Keratinocyte (primary cell): ENCODE measurements at regions not wholly inside any gene's neighbourhood (a gene's known extent, or its start where the extent isn't known, plus 50 kb on each side); places are given as distances from the start of the nearest gene placed in this dataset.

Experiments
- DNase-seq: peaks from one replicate; pipeline ENCODE4 v3.0.0-alpha.2; 2011; ENCODE audit warnings: low read depth, missing footprints, low spot score
- FAIRE-seq: peaks from 2 replicates; lab custom pipeline; 2011; peaks lifted over from hg19 to GRCh38; lab: Jason Lieb, UNC
- H2AFZ ChIP-seq: 2 replicates; pipeline ENCODE4 v1.6.0; 2012; ENCODE audit warnings: low read length, control low read depth, inconsistent platforms; ENCODE audit not compliant: control insufficient read depth
- H3K27ac ChIP-seq: 2 replicates; pipeline ENCODE4 v1.5.1; 2011; ENCODE audit warnings: low read length; ENCODE audit not compliant: control insufficient read depth, insufficient read depth
- H3K27me3 ChIP-seq: 3 replicates; pipeline ENCODE4 v1.6.0; 2011; ENCODE audit warnings: low read length; ENCODE audit not compliant: control insufficient read depth, insufficient read depth; ENCODE audit errors: extremely low read depth
- H3K36me3 ChIP-seq, 2 experiments: 2 replicates in 1 of 2; 3 replicates in 1 of 2; pipeline ENCODE4 v1.5.1; 2011; ENCODE audit warnings: low read length in 2 of 2, mild to moderate bottlenecking in 1 of 2; ENCODE audit not compliant: control insufficient read depth in 2 of 2, insufficient read depth in 2 of 2; ENCODE audit errors: extremely low read depth in 1 of 2
- H3K4me1 ChIP-seq: 3 replicates; pipeline ENCODE4 v1.5.1; 2011; ENCODE audit warnings: low read length; ENCODE audit not compliant: control insufficient read depth, insufficient read depth; ENCODE audit errors: extremely low read depth
- H3K4me2 ChIP-seq: 3 replicates; pipeline ENCODE4 v1.6.0; 2011; ENCODE audit warnings: low read depth, low read length; ENCODE audit not compliant: control insufficient read depth, insufficient read depth; ENCODE audit errors: extremely low read depth
- H3K4me3 ChIP-seq, 3 experiments: fragments of 200-600 bp in 1 of 3; sonication (generic) in 1 of 3; 2 replicates in 2 of 3; 3 replicates in 1 of 3; pipeline ENCODE4 v1.5.1; 2011 to 2016; ENCODE audit warnings: low read length in 3 of 3, mild to moderate bottlenecking in 3 of 3, control low read depth in 2 of 3, inconsistent platforms in 1 of 3, low read depth in 1 of 3, mixed read lengths in 1 of 3, mixed run types in 1 of 3, moderate library complexity in 1 of 3; ENCODE audit not compliant: control insufficient read depth in 2 of 3, insufficient read depth in 2 of 3; ENCODE audit errors: extremely low read depth in 1 of 3
- H3K79me2 ChIP-seq: 2 replicates; pipeline ENCODE4 v1.6.0; 2012; ENCODE audit warnings: low read length; ENCODE audit not compliant: control insufficient read depth, insufficient read depth
- H3K9ac ChIP-seq: 3 replicates; pipeline ENCODE4 v1.6.0; 2011; ENCODE audit warnings: low read length; ENCODE audit not compliant: control insufficient read depth, insufficient read depth; ENCODE audit errors: extremely low read depth
- H3K9me1 ChIP-seq: 3 replicates; pipeline ENCODE4 v1.6.0; 2011; ENCODE audit warnings: low read length; ENCODE audit not compliant: control insufficient read depth, insufficient read depth; ENCODE audit errors: extremely low read depth
- H3K9me3 ChIP-seq: 2 replicates; pipeline ENCODE4 v1.5.1; 2012; ENCODE audit warnings: low read depth, low read length; ENCODE audit not compliant: control insufficient read depth
- H4K20me1 ChIP-seq: 3 replicates; pipeline ENCODE4 v1.6.0; 2011; ENCODE audit warnings: low read length; ENCODE audit not compliant: control insufficient read depth, insufficient read depth; ENCODE audit errors: extremely low read depth
- CTCF ChIP-seq, 3 experiments: IDR thresholded peaks in 1 of 3; conservative IDR thresholded peaks in 1 of 3; optimal IDR thresholded peaks in 1 of 3; 2 replicates in 2 of 3; 3 replicates in 1 of 3; pipeline versions ENCODE3 to v1.5.1; 2011; ENCODE audit warnings: low read length in 3 of 3, mild to moderate bottlenecking in 3 of 3, moderate library complexity in 2 of 3, control low read depth in 1 of 3, inconsistent platforms in 1 of 3; ENCODE audit not compliant: insufficient read depth in 2 of 3; ENCODE audit errors: extremely low read depth in 1 of 3
- EZH2 ChIP-seq: IDR thresholded peaks from one replicate; pipeline ENCODE4 v1.6.1; 2012; ENCODE audit warnings: inconsistent platforms, mild to moderate bottlenecking, low read length, moderate library complexity
- dilution Hi-C: fragments of 300-500 bp; cut with MboI; formaldehyde crosslinking; loops from one replicate; pipeline ENCODE4 v1.7.0; 2020; ENCODE audit warnings: low sequenced_read_pairs; ENCODE audit not compliant: extremely low pct_ligation_motif_present

DNA sequence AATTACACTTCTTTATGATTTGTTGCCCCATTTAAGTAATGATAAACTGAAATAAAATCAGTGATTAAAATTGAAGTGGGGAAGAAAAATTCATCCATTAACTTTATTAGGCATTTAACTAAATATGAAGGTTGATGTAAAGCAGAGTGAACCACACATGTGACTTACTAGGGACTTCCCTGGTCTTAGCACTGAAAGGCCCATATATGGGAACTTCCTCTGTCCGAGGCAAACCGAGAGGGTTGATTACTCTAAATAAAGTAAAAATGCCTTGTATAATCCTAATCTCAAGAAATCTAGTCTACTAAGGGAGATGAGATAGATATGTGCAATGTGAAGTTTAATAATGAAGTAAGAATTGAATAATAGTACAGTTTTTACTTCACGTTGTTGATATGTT is 403.9 kb upstream of the RPS6KA3 start:
- dilution Hi-C loops, result no loop called here
- H3K4me3 ChIP-seq, result no peak overlapping the region
- no peak for FAIRE-seq

DNA sequence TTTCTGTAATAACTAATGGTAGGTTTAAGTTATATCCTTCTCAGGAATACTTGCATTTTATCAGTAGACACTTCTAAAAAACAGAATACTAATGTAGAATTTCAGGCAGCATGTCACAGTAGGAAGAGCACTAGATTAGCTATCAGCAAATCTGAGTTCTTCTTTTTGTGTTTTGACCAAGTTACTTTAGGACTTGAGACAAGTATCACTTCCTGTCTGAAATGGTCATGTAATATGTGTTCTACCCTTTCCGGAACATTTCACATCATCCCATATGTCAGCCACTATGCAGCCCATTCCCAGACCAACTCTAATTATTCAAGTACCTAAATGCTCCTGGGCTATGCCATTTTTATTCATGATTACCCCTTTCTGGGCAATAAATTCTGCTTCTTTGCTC is 401.8 kb upstream of the RPS6KA3 start:
- H3K4me1 ChIP-seq, result no peaks in the 10 kb centered on the region
- H4K20me1 ChIP-seq, result no peaks in the 10 kb centered on the region
- H3K36me3 ChIP-seq, result no peaks in the 10 kb centered on the region
- H3K9me1 ChIP-seq, result no peaks in the 10 kb centered on the region
- FAIRE-seq (no peak), DNase-seq (no peak)
- no peak overlapping the region for H2AFZ ChIP-seq
- H3K27ac ChIP-seq, result no peak overlapping the region
- H3K79me2 ChIP-seq, result no peaks in the 10 kb centered on the region
- no peak overlapping the region for H3K9ac ChIP-seq
- H3K27me3 ChIP-seq, result no peaks in the 10 kb centered on the region
- no peak overlapping the region for H3K4me3 ChIP-seq
- H3K4me2 ChIP-seq, result no peak overlapping the region
- dilution Hi-C loops, result no loop called here
- no peak for TF ChIP-seq CTCF (optimal IDR thresholded peaks at IDR 0.05 in 1 of 3, IDR thresholded peaks at IDR 0.05 in 1 of 3, conservative IDR thresholded peaks at IDR 0.05 in 1 of 3; ENCODE audit: extremely low read depth in 1 of 3, insufficient read depth in 2 of 3, low read length in 3 of 3)
- TF ChIP-seq EZH2, result no peak
- no peaks in the 10 kb centered on the region for H3K9me3 ChIP-seq

More for the DNA sequence above, 403.9 kb upstream of the RPS6KA3 start:
- TF ChIP-seq CTCF (optimal IDR thresholded peaks at IDR 0.05 in 1 of 3, IDR thresholded peaks at IDR 0.05 in 1 of 3, conservative IDR thresholded peaks at IDR 0.05 in 1 of 3; ENCODE audit: extremely low read depth in 1 of 3, insufficient read depth in 2 of 3, low read length in 3 of 3), result no peak
- TF ChIP-seq EZH2, result no peak
- no peak for DNase-seq
- no peaks in the 10 kb centered on the region for H3K4me1 ChIP-seq
- H3K27me3 ChIP-seq, result no peaks in the 10 kb centered on the region
- no peaks in the 10 kb centered on the region for H3K79me2 ChIP-seq
- H3K36me3 ChIP-seq, result no peaks in the 10 kb centered on the region
- H3K27ac ChIP-seq, result no peak overlapping the region
- no peaks in the 10 kb centered on the region for H4K20me1 ChIP-seq
- H3K4me2 ChIP-seq, result no peak overlapping the region
- no peaks in the 10 kb centered on the region for H3K9me3 ChIP-seq
- H3K9ac ChIP-seq, result no peak overlapping the region
- H3K9me1 ChIP-seq, result no peaks in the 10 kb centered on the region
- no peak overlapping the region for H2AFZ ChIP-seq
